AG04450 (cell line): ENCODE measurements at regions not wholly inside any gene's neighbourhood (a gene's known extent, or its start where the extent isn't known, plus 50 kb on each side); places are given as distances from the start of the nearest gene placed in this dataset.

ENCODE experiments used
- CTCF ChIA-PET: fragments of 300-600, 350-600 bp; formaldehyde crosslinking; extraction: SDS; loops from one replicate; lab custom pipeline; 2022; ENCODE audit warnings: antibody characterized with exemption, inconsistent platforms; lab: Charles Lee
- POLR2A ChIA-PET: fragments of 350-600 bp; formaldehyde crosslinking; extraction: SDS; loops from one replicate; lab custom pipeline; 2021; ENCODE audit warnings: antibody characterized with exemption, inconsistent platforms; lab: Yijun Ruan, JAX
- DNase-seq: peaks from one replicate; pipeline ENCODE4 v3.0.0-alpha.2; 2011; ENCODE audit warnings: low read depth, low spot score
- H3K27ac ChIP-seq: one replicate; pipeline ENCODE4 v1.5.1; 2012; ENCODE audit warnings: low read depth, low read length, control low read depth
- H3K27me3 ChIP-seq: one replicate; pipeline ENCODE4 v1.6.0; 2012; ENCODE audit warnings: low read length; ENCODE audit not compliant: control insufficient read depth, insufficient read depth
- H3K4me3 ChIP-seq: 2 replicates; pipeline ENCODE4 v1.5.1; 2011; ENCODE audit warnings: mild to moderate bottlenecking, low read depth, low read length, control low read depth
- H3K9me3 ChIP-seq: 2 replicates; pipeline ENCODE4 v1.5.1; 2012; ENCODE audit warnings: low read length; ENCODE audit not compliant: control insufficient read depth, insufficient read depth
- CTCF ChIP-seq: IDR thresholded peaks from 2 replicates; pipeline ENCODE4 v1.5.1; 2011; ENCODE audit warnings: low read depth, low read length, control low read depth, inconsistent platforms

GRCh38 chr2:5509362-5509761 is 182.8 kb upstream of the SOX11 start:
- no peak for DNase-seq
- no peak overlapping the region for H3K27ac ChIP-seq
- POLR2A ChIA-PET: no interaction called here
- H3K4me3 ChIP-seq: no peak overlapping the region
- no peak for TF ChIP-seq CTCF
- peaks cover 3% of the 10 kb centered on the region for H3K27me3 ChIP-seq
- CTCF ChIA-PET: no interaction called here
- H3K9me3 ChIP-seq: peaks cover 7% of the 10 kb centered on the region

GRCh38 chr2:5510082-5510481 is 182.1 kb upstream of the SOX11 start:
- no peak for DNase-seq
- no peak for TF ChIP-seq CTCF
- CTCF ChIA-PET: no interaction called here

GRCh38 chr2:5515693-5516092 is 176.5 kb upstream of the SOX11 start:
- H3K27ac ChIP-seq: no peak overlapping the region
- H3K9me3 ChIP-seq: no peaks in the 10 kb centered on the region
- no peak for TF ChIP-seq CTCF
- peaks cover 3% of the 10 kb centered on the region for H3K27me3 ChIP-seq
- DNase-seq: no peak
- ChIA-PET CTCF (no interaction called here), POLR2A (no interaction called here)
- no peak overlapping the region for H3K4me3 ChIP-seq

More at GRCh38 chr2:5510082-5510481, 182.1 kb upstream of the SOX11 start:
- Histone ChIP-seq H3K4me3 (no peak overlapping the region), H3K9me3 (peaks cover 7% of the 10 kb centered on the region), H3K27ac (no peak overlapping the region), H3K27me3 (peaks cover 3% of the 10 kb centered on the region)
- POLR2A ChIA-PET: no interaction called here

- CTCF ChIA-PET: no interaction called here
- no peak overlapping the region for H3K27ac ChIP-seq
- H3K27me3 ChIP-seq: no peaks in the 10 kb centered on the region
- POLR2A ChIA-PET: no interaction called here
- no peak for DNase-seq
- no peak for TF ChIP-seq CTCF
- no peaks in the 10 kb centered on the region for H3K9me3 ChIP-seq
- no peak overlapping the region for H3K4me3 ChIP-seq
Measured at GRCh38 chr2:5519286-5519685, 172.9 kb upstream of the SOX11 start.

GRCh38 chr2:5520463-5520972 is 171.7 kb upstream of the SOX11 start:
- POLR2A ChIA-PET: no interaction called here
- peak; percentile 6 for DNase-seq

More at GRCh38 chr2:5520463-5520972, 171.7 kb upstream of the SOX11 start:
- no peak overlapping the region for H3K27ac ChIP-seq
- H3K9me3 ChIP-seq: no peaks in the 10 kb centered on the region
- no peak for TF ChIP-seq CTCF
- H3K4me3 ChIP-seq: no peak overlapping the region
- H3K27me3 ChIP-seq: no peaks in the 10 kb centered on the region
- CTCF ChIA-PET: no interaction called here
